Smooth muscle cell (in vitro differentiated cells): ENCODE measurements at regions not wholly inside any gene's neighbourhood (a gene's known extent, or its start where the extent isn't known, plus 50 kb on each side); places are given as distances from the start of the nearest gene placed in this dataset.

Source experiments
- DNase-seq: peaks from one replicate; lab custom pipeline; 2025; ENCODE audit not compliant: unreplicated experiment; lab: John Stamatoyannopoulos, UW
- H2AFZ ChIP-seq: fragments of 200-600 bp; sonication (generic); 2 replicates; pipeline ENCODE4 v1.6.0; 2016; ENCODE audit warnings: antibody characterized with exemption, low read depth, mild to moderate bottlenecking
- H3F3A ChIP-seq: fragments of 200-600 bp; sonication (generic); 2 replicates; pipeline ENCODE4 v1.6.0; 2017; ENCODE audit warnings: antibody characterized with exemption, low read depth
- H3K27ac ChIP-seq: fragments of 200-600 bp; sonication (generic); 2 replicates; pipeline ENCODE4 v1.5.1; 2016; ENCODE audit warnings: low read depth, mild to moderate bottlenecking
- H3K27me3 ChIP-seq: fragments of 200-600 bp; sonication (generic); 2 replicates; pipeline ENCODE4 v1.6.1; 2016; ENCODE audit warnings: low read depth, mild to moderate bottlenecking
- H3K36me3 ChIP-seq: fragments of 200-600 bp; sonication (generic); 2 replicates; pipeline ENCODE4 v1.5.1; 2016; ENCODE audit warnings: low read depth
- H3K4me1 ChIP-seq: fragments of 200-600 bp; sonication (generic); 2 replicates; pipeline ENCODE4 v1.5.1; 2016; ENCODE audit warnings: low read depth
- H3K4me2 ChIP-seq: fragments of 200-600 bp; sonication (generic); 2 replicates; pipeline ENCODE4 v1.6.0; 2016; ENCODE audit warnings: mild to moderate bottlenecking
- H3K4me3 ChIP-seq: fragments of 200-600 bp; sonication (generic); 2 replicates; pipeline ENCODE4 v1.5.1; 2016; ENCODE audit warnings: mild to moderate bottlenecking
- H3K79me2 ChIP-seq: fragments of 200-600 bp; sonication (generic); 2 replicates; pipeline ENCODE4 v1.6.0; 2016; ENCODE audit warnings: low read depth, mild to moderate bottlenecking
- H3K9ac ChIP-seq: fragments of 200-600 bp; sonication (generic); 2 replicates; pipeline ENCODE4 v1.6.0; 2016; ENCODE audit warnings: low read depth
- H3K9me3 ChIP-seq: fragments of 200-600 bp; sonication (generic); replicated peaks from 2 replicates; pipeline ENCODE4 v1.5.1; 2016; ENCODE audit warnings: low read depth
- H4K20me1 ChIP-seq: fragments of 200-600 bp; sonication (generic); 2 replicates; pipeline ENCODE4 v1.6.0; 2016; ENCODE audit warnings: low read depth
- CTCF ChIP-seq: fragments of 200-600 bp; sonication (generic); IDR thresholded peaks from 2 replicates; pipeline ENCODE4 v1.5.1; 2017; ENCODE audit warnings: borderline replicate concordance, mild to moderate bottlenecking, antibody characterized with exemption; ENCODE audit not compliant: insufficient read depth, poor library complexity, severe bottlenecking
- WGBS: methylation state at CpG from one replicate; pipeline ENCODE4 v1.1.7; 2016; ENCODE audit warnings: low lambda C conversion rate; 5-methylcytosine and 5-hydroxymethylcytosine counted together

DNA sequence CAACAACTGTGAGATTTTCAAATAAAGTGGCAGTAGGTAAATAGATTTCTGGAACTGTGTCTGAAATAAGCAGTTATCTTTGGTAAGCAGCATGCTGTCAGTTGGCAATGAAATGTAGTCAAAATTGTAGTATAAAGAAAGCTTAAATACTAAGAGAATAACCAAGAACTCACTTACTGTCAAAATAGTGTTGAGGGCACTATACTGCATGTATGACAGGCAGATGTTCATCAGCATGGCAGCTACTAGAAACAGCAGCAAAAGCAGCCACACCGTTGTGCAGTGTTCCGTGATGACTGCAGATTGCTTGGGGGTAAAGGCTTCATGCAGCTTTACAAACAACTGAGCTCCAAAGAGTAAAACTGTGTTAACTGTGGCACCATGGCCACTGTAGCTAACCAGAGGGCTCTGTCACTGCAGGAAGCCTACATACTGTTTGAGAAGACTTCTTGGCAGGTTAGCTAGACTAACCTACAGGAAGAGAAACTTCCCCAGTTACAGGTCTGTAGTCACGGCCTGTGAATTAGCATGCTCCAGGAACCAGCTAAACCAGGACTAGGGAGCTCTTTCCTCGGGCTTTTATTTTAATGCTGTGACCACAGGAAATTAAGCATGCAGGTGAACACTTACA, 459.7 kb downstream of the TBL1XR1 start:
- Histone ChIP-seq H3K9ac (no peak overlapping the region), H3K4me3 (no peak overlapping the region), H3F3A (no peaks in the 10 kb centered on the region), H3K79me2 (no peaks in the 10 kb centered on the region), H3K27me3 (no peaks in the 10 kb centered on the region), H3K4me1 (peaks cover 3% of the 10 kb centered on the region), H3K36me3 (no peaks in the 10 kb centered on the region), H3K4me2 (no peak overlapping the region), H2AFZ (no peak overlapping the region), H4K20me1 (no peaks in the 10 kb centered on the region), H3K9me3 (no peaks in the 10 kb centered on the region), H3K27ac (no peak overlapping the region)
- DNase-seq: no peak
- 73% methylated on average over 4 of the region's 4 CpGs for WGBS
- TF ChIP-seq CTCF: no peak

DNA sequence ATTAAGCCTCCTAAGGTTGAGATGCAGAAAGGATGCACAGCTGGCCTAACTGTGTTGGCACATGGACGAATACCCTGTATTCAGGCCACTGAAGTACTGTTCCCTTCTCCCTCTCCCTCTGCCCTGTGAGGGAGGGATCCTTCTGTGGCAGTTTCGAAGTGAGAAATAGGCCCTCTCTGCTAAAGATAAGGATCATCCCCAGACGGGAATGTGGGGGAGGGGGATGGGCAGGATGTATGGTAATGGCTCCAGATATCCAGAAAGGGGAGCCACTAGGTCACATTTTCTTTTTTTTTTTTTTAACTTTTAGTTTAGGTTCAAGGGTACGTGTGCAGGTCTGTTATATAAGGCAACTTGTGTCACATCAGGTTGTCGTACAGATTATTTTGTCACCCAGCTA, 463.1 kb downstream of the TBL1XR1 start:
- H3K79me2 ChIP-seq: no peaks in the 10 kb centered on the region
- H3K27me3 ChIP-seq: no peaks in the 10 kb centered on the region
- H3K4me3 ChIP-seq: no peak overlapping the region
- 48% methylated on average over 5 of the region's 5 CpGs for WGBS
- H3K9me3 ChIP-seq: no peaks in the 10 kb centered on the region
- H3K4me1 ChIP-seq: no peaks in the 10 kb centered on the region
- no peak for DNase-seq
- H3K27ac ChIP-seq: no peak overlapping the region
- H3K4me2 ChIP-seq: no peak overlapping the region
- no peak overlapping the region for H3K9ac ChIP-seq
- no peaks in the 10 kb centered on the region for H3F3A ChIP-seq
- no peaks in the 10 kb centered on the region for H3K36me3 ChIP-seq
- no peak for TF ChIP-seq CTCF
- no peaks in the 10 kb centered on the region for H4K20me1 ChIP-seq
- no peak overlapping the region for H2AFZ ChIP-seq

DNA sequence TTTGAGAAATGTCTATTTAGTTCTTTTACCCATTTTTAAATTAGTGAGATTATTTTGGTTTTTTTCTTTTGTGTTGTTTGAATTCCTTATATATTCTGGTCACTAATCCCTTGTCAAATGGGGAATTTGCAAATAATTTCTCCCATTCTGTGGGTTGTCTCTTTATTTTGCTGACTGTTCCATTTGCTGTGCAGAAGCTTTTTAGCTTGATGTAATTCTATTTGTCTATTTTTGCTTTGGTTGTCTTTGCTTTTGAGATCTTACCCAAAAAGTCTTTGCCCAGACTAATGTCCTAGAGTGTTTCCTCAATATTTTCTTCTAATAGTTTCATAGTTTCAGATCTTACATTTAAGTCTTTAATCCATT, 472.9 kb downstream of the TBL1XR1 start:
- no peak overlapping the region for H2AFZ ChIP-seq
- no peak overlapping the region for H3K4me2 ChIP-seq
- no peak for TF ChIP-seq CTCF
- no peak overlapping the region for H3K27ac ChIP-seq
- no peaks in the 10 kb centered on the region for H3K36me3 ChIP-seq
- H3K27me3 ChIP-seq: no peaks in the 10 kb centered on the region
- no peak overlapping the region for H3K4me3 ChIP-seq
- H4K20me1 ChIP-seq: no peaks in the 10 kb centered on the region
- H3F3A ChIP-seq: no peaks in the 10 kb centered on the region
- no peak overlapping the region for H3K9ac ChIP-seq
- no peaks in the 10 kb centered on the region for H3K4me1 ChIP-seq
- no peaks in the 10 kb centered on the region for H3K79me2 ChIP-seq
- no peak for DNase-seq
- H3K9me3 ChIP-seq: no peaks in the 10 kb centered on the region

DNA sequence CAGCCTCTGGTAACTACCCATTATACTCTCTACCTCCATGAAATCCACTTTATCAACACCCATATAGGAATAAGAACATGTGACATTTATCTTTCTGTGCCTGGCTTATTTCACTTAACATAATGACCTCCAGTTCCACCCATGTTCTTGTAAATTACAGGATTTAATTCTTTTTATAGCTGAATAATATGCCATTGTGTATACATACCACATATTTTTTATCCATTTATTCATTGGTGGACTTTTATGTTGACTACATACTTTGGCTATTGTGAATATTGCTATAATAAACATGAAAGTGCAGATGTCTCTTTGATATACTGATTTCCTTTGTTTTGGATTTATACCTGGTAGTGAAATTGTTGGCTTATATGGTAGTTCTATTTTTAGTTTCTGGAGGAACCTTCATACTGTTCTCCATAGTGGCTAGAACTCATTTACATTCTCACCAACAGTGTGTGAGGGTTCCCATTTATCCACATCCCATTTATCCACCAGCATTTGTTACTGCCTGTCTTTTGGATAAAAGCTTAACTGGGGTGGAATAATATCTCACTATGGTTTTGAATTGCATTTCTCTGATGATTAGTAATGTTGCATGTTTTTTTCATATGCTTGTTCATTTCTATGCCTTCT, 473.4 kb downstream of the TBL1XR1 start:
- Histone ChIP-seq H3K4me2 (no peak overlapping the region), H4K20me1 (no peaks in the 10 kb centered on the region), H3K4me1 (no peaks in the 10 kb centered on the region), H3K36me3 (no peaks in the 10 kb centered on the region), H3K79me2 (no peaks in the 10 kb centered on the region), H3F3A (no peaks in the 10 kb centered on the region), H3K27ac (no peak overlapping the region), H3K9me3 (no peaks in the 10 kb centered on the region), H3K4me3 (no peak overlapping the region), H2AFZ (no peak overlapping the region), H3K9ac (no peak overlapping the region), H3K27me3 (no peaks in the 10 kb centered on the region)
- no peak for DNase-seq
- no peak for TF ChIP-seq CTCF
